Liver (tissue), 8 donors: ENCODE measurements at regions not wholly inside any gene's neighbourhood (a gene's known extent, or its start where the extent isn't known, plus 50 kb on each side); places are given as distances from the start of the nearest gene placed in this dataset.

ENCODE experiments used
- DNase-seq: peaks from one replicate; pipeline ENCODE4 v3.0.0-alpha.2; 2017; ENCODE audit warnings: low spot score
- H3K27ac ChIP-seq, 2 donors: one replicate each; pipeline ENCODE4 v1.7.0; 2013; ENCODE audit warnings: inconsistent platforms in 2 of 2, low read length in 2 of 2, control low read depth in 1 of 2, low read depth in 1 of 2, mild to moderate bottlenecking in 1 of 2
- H3K27me3 ChIP-seq, 4 donors: one replicate each; pipeline versions ENCODE4 v1.6.1 to v1.7.0; 2013; ENCODE audit warnings: low read length in 3 of 4, inconsistent platforms in 1 of 4, mild to moderate bottlenecking in 1 of 4, moderate library complexity in 1 of 4; ENCODE audit not compliant: control insufficient read depth in 4 of 4, insufficient read depth in 4 of 4
- H3K36me3 ChIP-seq, 4 donors: one replicate each; pipeline versions ENCODE4 v1.6.1 to v1.7.0; 2013; ENCODE audit warnings: low read length in 3 of 4, mild to moderate bottlenecking in 3 of 4, low read depth in 1 of 4, moderate library complexity in 1 of 4; ENCODE audit not compliant: control insufficient read depth in 4 of 4, insufficient read depth in 3 of 4
- H3K4me1 ChIP-seq, 4 donors: one replicate each; pipeline versions ENCODE4 v1.6.1 to v1.7.0; 2013; ENCODE audit warnings: low read length in 3 of 4, mild to moderate bottlenecking in 3 of 4, moderate library complexity in 1 of 4; ENCODE audit not compliant: control insufficient read depth in 4 of 4, insufficient read depth in 4 of 4
- H3K4me3 ChIP-seq, 3 donors: one replicate each; pipeline versions ENCODE4 v1.6.1 to v1.7.0; 2013; ENCODE audit warnings: low read length in 3 of 3, control low read depth in 1 of 3, low read depth in 1 of 3, mild to moderate bottlenecking in 1 of 3
- H3K9ac ChIP-seq, 2 donors: one replicate each; pipeline ENCODE4 v1.7.0; 2013; ENCODE audit warnings: low read length in 2 of 2, mild to moderate bottlenecking in 2 of 2, moderate library complexity in 2 of 2, control low read depth in 1 of 2, low read depth in 1 of 2
- H3K9me3 ChIP-seq, 4 donors: one replicate each; pipeline versions ENCODE4 v1.6.1 to v1.7.0; 2013; ENCODE audit warnings: low read length in 3 of 4; ENCODE audit not compliant: control insufficient read depth in 4 of 4
- ATF3 ChIP-seq: IDR thresholded peaks from 2 replicates; pipeline ENCODE4 v1.6.1; 2016; ENCODE audit warnings: antibody characterized with exemption
- CTCF ChIP-seq: fragments of 150-350 bp; IDR thresholded peaks from 2 replicates; pipeline ENCODE4 v1.5.1; 2017; ENCODE audit warnings: improper control_type of control experiment, low read depth, low read length; ENCODE audit not compliant: missing input control
- FOXA1 ChIP-seq: IDR thresholded peaks from 2 replicates; pipeline ENCODE4 v1.6.1; 2016; ENCODE audit warnings: antibody characterized with exemption
- FOXA2 ChIP-seq: IDR thresholded peaks from 2 replicates; pipeline ENCODE4 v1.6.1; 2016; ENCODE audit warnings: antibody characterized with exemption
- GABPA ChIP-seq, 2 donors: IDR thresholded peaks in 1 of 2; conservative IDR thresholded peaks in 1 of 2; 2 replicates each; pipeline ENCODE4 v1.6.1; 2016; ENCODE audit warnings: antibody characterized with exemption in 2 of 2, mild to moderate bottlenecking in 1 of 2, moderate library complexity in 1 of 2
- HNF4A ChIP-seq, 2 donors: conservative IDR thresholded peaks; 2 replicates each; pipeline ENCODE4 v1.6.1; 2016; ENCODE audit warnings: antibody characterized with exemption in 2 of 2, mild to moderate bottlenecking in 2 of 2
- HNF4G ChIP-seq: IDR thresholded peaks from 2 replicates; pipeline ENCODE4 v1.6.1; 2016; ENCODE audit warnings: antibody characterized with exemption
- JUND ChIP-seq, 2 donors: IDR thresholded peaks; 2 replicates each; pipeline ENCODE4 v1.6.1; 2016; ENCODE audit warnings: antibody characterized with exemption in 2 of 2
- MAX ChIP-seq: IDR thresholded peaks from 2 replicates; pipeline ENCODE4 v1.6.1; 2016; ENCODE audit warnings: antibody characterized with exemption
- NR2F2 ChIP-seq: IDR thresholded peaks from 2 replicates; pipeline ENCODE4 v1.6.1; 2016; ENCODE audit warnings: antibody characterized with exemption
- RAD21 ChIP-seq, 2 donors: IDR thresholded peaks; 2 replicates each; pipeline ENCODE4 v1.6.1; 2016; ENCODE audit warnings: antibody characterized with exemption in 2 of 2, mild to moderate bottlenecking in 2 of 2
- REST ChIP-seq: IDR thresholded peaks from 2 replicates; pipeline ENCODE4 v1.6.1; 2016; ENCODE audit warnings: antibody characterized with exemption, mild to moderate bottlenecking
- RXRA ChIP-seq, 2 donors: IDR thresholded peaks; 2 replicates each; pipeline ENCODE4 v1.6.1; 2017 to 2018; ENCODE audit warnings: antibody characterized with exemption in 2 of 2, mild to moderate bottlenecking in 1 of 2
- TAF1 ChIP-seq: conservative IDR thresholded peaks from 2 replicates; pipeline ENCODE4 v1.6.1; 2016; ENCODE audit warnings: antibody characterized with exemption, mild to moderate bottlenecking
- YY1 ChIP-seq: IDR thresholded peaks from 2 replicates; pipeline ENCODE4 v1.6.1; 2016; ENCODE audit warnings: antibody characterized with exemption, mild to moderate bottlenecking
- ZBTB33 ChIP-seq: IDR thresholded peaks from 2 replicates; pipeline ENCODE4 v1.6.1; 2016; ENCODE audit warnings: antibody characterized with exemption
- WGBS: extraction: QIAGEN DNeasy Blood & Tissue Kit; methylation state at CpG from one replicate; pipeline ENCODE4 v1.1.7; 2013; 5-methylcytosine and 5-hydroxymethylcytosine counted together
- donor health status: healthy.
- donor health status: healthy.
- donor health status: healthy.
- donor health status: healthy.
- donor health status: healthy.

GRCh38 chr5:161089569-161089968 lies 237.6 kb upstream of the ATP10B start:
- H3K36me3 ChIP-seq: no peaks in the 10 kb centered on the region
- H3K9me3 ChIP-seq: no peaks in the 10 kb centered on the region
- no peak overlapping the region for H3K9ac ChIP-seq
- 95% methylated on average over 2 of the region's 2 CpGs for WGBS
- no peak overlapping the region for H3K4me3 ChIP-seq
- no peak for TF ChIP-seq RXRA (IDR thresholded peaks at IDR 0.05)
- TF ChIP-seq RAD21 (IDR thresholded peaks at IDR 0.05): no peak
- TF ChIP-seq JUND (IDR thresholded peaks at IDR 0.05): no peak
- no peak for TF ChIP-seq MAX
- no peak for TF ChIP-seq ZBTB33
- no peak for TF ChIP-seq TAF1
- no peak for TF ChIP-seq HNF4A (conservative IDR thresholded peaks at IDR 0.05)
- no peak for TF ChIP-seq ATF3
- TF ChIP-seq YY1: no peak
- TF ChIP-seq FOXA2: no peak
- no peak for TF ChIP-seq HNF4G
- DNase-seq: no peak
- H3K4me1 ChIP-seq: no peaks in the 10 kb centered on the region
- peaks cover 0 to 3% (median 0%) of the 10 kb centered on the region in 4 donors for H3K27me3 ChIP-seq
- no peak overlapping the region for H3K27ac ChIP-seq

GRCh38 chr5:161086461-161086860 lies 234.4 kb upstream of the ATP10B start:
- WGBS: 36% methylated on average over 1 of the region's 1 CpG
- no peak overlapping the region for H3K9ac ChIP-seq
- no peak overlapping the region for H3K27ac ChIP-seq
- no peaks in the 10 kb centered on the region for H3K9me3 ChIP-seq
- no peak overlapping the region for H3K4me3 ChIP-seq
- no peak for TF ChIP-seq REST
- no peak for TF ChIP-seq ATF3
- TF ChIP-seq JUND (IDR thresholded peaks at IDR 0.05): no peak
- TF ChIP-seq ZBTB33: no peak
- no peak for TF ChIP-seq HNF4A (conservative IDR thresholded peaks at IDR 0.05)
- no peak for TF ChIP-seq RXRA (IDR thresholded peaks at IDR 0.05)
- no peak for TF ChIP-seq NR2F2
- no peak for TF ChIP-seq GABPA (IDR thresholded peaks at IDR 0.05 in 1 of 2, conservative IDR thresholded peaks at IDR 0.05 in 1 of 2)
- TF ChIP-seq RAD21 (IDR thresholded peaks at IDR 0.05): no peak
- TF ChIP-seq CTCF: no peak
- no peak for TF ChIP-seq YY1
- TF ChIP-seq FOXA2: no peak
- TF ChIP-seq HNF4G: no peak
- TF ChIP-seq FOXA1: no peak
- no peaks in the 10 kb centered on the region for H3K4me1 ChIP-seq
- no peak for DNase-seq
- peaks cover 0 to 3% (median 0%) of the 10 kb centered on the region in 4 donors for H3K27me3 ChIP-seq
- H3K36me3 ChIP-seq: no peaks in the 10 kb centered on the region
